GM18508 (cell line): ENCODE measurements at regions not wholly inside any gene's neighbourhood (a gene's known extent, or its start where the extent isn't known, plus 50 kb on each side); places are given as distances from the start of the nearest gene placed in this dataset.
"Not testable (repeated sequence)": the region's sequence is repeated elsewhere in the genome, so short reads cannot be mapped to it uniquely, and the experiment has no call there.

Source experiments
- ATAC-seq: cut with Tn5 transposase; IDR thresholded peaks from one replicate; pipeline ENCODE4 v1.9.1; 2021; ENCODE audit warnings: moderate number of reproducible peaks; ENCODE audit not compliant: insufficient read depth, unreplicated experiment

- ATAC-seq = no peak
These were observed 113.3 kb upstream of the JCAD start for GRCh38 chr10:30172673-30173072.

- no peak for ATAC-seq
These were observed 112.7 kb upstream of the JCAD start for GRCh38 chr10:30172091-30172490.

DNA sequence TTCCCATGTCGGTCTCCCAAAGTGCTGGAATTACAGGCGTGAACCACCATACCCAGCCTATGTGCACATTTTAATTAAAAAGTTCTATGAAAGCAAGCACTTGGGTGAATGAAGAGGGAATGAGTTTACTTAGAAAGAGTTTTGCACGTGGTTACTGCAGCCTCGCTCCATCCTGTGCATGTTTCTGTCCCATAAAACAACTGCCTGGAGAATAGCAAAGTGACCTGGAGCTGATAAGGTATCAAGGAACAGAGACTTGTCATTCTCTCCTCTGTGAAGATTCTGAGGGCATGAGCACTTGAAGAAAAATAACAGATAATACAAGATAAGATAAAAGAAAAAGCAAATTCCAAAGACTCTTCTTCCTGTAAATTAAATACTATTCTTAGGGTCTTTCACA, 112.2 kb upstream of the JCAD start:
- ATAC-seq = no peak

DNA sequence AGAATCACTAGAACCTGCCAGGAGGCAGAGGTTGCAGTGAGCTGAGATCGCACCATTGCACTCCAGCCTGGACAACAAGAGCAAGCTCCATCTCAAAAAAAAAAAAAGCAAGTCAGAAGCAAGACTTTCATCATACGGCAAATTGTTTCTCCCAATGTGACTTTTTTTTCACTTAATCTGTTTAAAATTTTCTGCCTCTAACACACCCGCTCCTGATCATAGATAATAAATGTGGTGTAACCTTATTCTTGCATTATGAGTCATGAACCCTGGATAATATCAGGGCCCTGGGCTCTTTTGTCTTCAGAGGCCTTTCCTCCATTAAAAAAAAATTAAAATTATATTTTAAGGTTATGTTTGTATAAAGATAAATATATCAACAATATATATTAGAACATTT, 111.4 kb upstream of the JCAD start:
- ATAC-seq = no peak

DNA sequence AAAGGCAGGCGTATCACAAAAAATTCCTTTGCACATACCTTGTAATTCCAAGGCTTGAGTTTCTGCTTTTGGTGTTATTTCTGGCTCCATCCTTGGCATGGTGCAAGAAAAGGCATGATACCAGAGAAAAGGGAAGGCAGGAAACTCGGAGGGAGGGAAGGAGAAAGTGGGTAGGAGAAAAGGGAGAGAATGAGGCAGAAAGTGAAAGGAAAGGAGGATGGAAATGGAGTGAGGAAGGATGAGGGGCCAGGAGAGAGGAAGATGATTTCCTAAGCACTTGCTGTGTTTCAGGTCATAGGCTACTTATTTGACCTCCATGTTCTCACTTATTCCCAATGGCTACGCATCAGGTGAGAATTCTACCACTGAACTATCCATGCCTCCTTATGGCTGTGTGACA, 110.8 kb upstream of the JCAD start:
- ATAC-seq = no peak

GRCh38 chr10:30169342-30169741, 110.0 kb upstream of the JCAD start:
- ATAC-seq = no peak

- ATAC-seq = no peak
These were observed 107.5 kb upstream of the JCAD start for GRCh38 chr10:30166929-30167328.

DNA sequence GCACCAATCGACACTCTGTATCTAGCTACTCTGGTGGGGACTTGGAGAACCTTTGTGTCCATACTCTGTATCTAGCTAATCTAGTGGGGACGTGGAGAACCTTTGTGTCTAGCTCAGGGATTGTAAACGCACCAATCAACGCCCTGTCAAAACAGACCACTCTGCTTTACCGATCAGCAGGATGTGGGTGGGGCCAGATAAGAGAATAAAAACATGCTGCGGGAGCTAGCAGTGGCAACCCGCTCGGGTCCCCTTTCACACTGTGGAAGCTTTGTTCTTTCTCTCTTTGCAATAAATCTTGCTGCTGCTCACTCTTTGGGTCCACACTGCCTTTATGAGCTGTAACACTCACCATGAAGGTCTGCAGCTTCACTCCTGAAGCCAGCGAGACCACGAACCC, 104.0 kb upstream of the JCAD start:
- not testable (repeated sequence) for ATAC-seq

DNA sequence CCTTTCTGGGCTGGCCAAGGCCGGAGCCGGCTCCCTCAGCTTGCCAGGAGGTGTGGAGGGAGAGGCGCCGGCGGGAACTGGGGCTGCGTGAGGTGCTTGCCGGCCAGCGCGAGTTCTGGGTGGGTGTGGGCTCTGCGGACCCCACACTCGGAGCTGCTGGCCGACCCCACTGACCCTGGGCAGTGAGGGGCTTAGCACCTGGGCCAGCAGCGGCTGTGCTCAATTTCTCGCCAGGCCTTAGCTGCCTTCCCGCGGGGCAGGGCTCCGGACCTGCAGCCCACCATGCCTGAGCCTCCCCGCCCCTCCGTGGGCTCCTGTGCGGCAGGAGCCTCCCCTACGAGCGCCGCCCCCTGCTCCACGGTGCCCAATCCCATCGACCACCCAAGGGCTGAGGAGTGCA, 103.4 kb upstream of the JCAD start:
- not testable (repeated sequence) for ATAC-seq

- no peak for ATAC-seq
These were observed 101.0 kb upstream of the JCAD start for GRCh38 chr10:30160271-30160982.

GRCh38 chr10:30159614-30160013, 100.2 kb upstream of the JCAD start:
- not testable (repeated sequence) for ATAC-seq

DNA sequence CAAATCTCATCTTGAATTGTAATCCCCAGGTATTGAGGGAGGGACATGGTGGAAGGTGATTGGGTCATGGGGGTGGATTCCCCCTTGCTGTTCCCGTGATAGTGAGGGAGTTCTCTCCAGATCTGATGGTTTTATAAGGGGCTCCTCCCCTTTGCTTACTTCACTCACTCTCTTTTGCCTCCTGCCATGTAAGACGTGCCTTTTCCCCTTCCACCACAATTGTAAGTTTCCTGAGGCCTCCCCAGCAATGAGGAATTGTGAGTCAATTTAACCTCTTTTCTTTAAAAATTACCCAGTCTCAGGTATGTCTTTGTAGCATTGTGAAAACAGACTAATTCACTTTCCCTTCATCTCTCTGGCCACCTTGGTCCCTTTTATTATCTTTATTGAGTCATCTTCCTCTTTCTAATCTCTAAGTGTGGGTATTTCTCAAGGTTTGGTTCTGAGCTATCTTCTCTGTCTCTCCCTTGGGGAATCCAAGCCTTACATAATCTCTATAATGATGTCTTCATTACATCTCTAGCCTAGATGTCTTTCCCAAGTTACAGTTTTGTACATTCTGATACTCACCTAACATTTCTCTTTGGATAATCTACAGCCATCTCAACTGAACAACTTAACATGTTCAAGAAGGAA, 99.1 kb upstream of the JCAD start:
- no peak for ATAC-seq

- ATAC-seq = no peak
These were observed 96.0 kb upstream of the JCAD start for GRCh38 chr10:30155401-30155800.

DNA sequence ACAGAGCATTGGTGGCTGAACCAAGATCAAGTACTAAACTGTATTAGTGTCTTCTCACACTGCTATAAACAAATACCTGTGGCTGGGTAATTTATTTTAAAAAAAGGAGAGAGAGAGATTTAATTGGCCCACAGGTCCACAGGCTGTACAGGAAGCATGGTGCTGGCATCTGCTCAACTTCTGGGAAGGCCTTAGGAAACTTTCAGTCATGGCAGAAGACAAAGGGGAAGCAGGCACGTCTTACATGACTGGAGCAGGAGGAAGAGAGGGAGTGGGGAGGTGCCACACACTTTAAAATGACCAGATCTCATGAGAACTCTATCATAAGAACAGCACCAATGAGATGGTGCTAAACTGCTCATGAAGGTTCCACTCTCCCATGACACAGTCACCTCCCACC, 95.2 kb upstream of the JCAD start:
- ATAC-seq = no peak

DNA sequence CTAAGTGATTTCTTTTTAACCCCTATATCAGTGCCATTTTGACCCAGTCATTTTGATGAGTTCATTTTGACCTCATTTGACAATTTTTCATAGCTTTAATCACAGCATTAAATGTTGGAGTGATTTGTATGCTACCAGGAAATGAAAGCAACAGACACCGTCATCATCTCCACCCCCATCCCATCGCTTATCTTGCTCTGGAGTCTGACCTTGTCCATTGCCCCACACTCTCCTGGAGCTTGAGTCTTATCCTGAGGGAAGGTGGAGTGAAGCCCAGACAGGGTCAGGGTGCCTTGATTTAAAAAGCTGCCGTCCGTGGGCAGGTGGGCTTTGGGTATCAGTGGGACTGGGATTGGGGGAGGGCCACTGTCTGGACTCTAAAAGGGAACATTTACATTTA, 94.7 kb upstream of the JCAD start:
- no peak for ATAC-seq

DNA sequence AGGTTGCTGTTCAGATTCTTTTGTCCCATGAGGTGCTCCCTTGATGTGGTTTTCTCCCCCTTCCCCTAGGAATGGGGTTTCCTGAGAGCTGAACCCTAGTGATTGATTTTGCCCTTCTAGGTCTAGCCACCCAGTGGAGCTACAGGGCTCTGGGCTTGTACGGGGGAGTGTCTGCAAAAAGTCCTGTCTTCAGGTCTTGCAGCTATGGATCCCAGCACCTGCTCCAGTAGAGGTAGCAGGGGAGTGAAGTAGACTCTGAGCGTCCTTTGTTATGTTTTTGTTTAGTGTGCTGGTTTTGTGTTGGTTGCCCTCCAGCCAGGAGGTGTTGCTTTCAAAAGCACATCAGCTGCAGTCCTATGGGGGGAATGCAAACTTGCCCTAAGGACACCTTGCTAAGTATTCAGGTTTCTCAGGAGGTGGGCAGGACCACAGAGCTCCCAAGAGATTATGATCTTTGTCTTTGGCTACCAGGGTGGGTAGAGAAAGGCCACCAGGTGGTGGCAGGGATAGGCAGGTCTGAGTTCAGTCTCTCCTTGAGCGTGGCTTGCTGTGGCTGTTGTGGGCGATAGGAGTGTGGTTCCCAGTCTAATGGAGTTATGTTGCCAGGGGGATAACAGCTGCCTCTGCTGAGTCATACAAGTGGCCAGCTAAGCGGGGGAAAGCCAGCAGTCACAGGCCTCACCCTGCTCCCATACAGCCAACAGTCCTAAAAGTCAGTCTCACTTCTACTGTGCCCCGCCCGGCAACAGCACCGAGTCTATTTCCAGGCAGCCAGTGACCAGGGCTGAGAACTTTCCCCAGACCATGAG, 92.4 kb upstream of the JCAD start:
- ATAC-seq = no peak

DNA sequence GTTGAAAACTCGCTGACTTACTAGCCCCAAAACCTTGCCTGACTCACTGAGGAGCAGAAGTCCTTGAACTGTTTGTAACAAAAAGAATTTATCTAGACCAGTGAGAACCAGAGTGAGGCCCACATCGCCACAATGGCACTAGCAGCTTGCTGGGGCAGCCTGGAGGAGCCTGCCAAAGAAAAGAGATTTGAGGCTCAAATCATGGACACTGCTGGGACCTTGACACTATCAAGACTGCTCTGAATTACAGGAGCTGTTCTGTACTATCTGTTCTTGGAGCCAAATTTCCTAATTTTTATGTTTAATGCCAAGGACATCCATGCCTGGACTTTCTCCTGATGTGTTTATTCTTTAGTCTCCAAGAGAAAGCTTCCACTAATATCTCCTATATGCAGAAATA, 82.0 kb upstream of the JCAD start:
- ATAC-seq = no peak

DNA sequence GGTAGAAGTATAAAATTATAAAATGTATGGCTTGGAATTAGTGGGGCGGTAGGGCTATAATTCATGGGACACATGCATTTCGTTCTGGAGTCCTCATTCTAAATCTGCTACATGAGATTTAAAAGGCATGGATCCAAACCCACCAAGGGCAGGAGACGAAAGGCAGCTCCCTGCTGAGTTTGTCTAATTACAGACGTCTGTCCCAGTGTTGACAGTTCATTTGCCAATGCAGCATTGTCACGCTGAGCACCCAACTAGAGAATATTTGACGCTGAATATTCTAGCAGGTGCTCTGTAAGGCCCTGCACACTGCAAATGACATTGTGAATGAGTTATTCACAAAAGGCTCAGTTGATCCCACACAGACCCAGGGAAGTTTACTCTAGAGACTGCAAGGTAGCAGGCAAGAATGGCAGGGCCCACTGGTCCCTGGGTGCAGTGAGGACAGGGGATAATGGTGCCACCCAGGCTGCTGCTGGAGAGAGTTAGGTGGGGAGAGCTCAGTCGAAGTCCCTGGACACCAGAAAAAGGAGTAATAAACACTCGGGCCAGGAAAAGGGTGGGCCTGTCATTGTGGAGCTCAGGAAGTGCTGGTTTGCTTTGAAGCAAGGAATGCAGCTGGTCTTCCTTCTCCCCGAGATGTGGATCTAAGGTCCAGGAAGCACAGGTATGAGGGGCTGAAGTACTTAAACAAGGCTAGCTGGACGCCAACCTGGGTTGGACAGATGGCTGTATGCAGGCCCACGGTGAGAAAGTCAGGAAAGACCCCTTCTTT, 75.0 kb upstream of the JCAD start:
- ATAC-seq = no peak

- ATAC-seq = no peak
These were observed 73.8 kb upstream of the JCAD start for GRCh38 chr10:30133198-30133597.

DNA sequence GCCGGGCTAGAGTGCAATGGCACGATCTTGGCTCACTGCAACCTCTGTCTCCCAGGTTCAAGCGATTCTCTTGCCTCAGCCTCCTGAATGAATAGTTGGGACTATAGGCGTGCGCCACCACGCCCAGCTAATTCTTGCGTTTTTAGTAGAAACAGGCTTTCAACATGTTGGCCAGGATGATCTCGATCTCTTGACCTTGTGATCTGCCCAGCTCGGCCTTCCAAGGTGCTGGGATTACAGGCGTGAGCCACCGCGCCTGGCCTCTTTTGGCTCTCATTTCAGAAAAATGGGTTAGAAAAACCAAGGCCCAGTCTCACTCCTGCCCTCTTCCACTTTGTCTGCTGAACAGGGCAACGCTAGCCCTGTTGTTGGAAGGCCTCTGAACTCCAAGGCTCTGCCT, 72.0 kb upstream of the JCAD start:
- ATAC-seq = not testable (repeated sequence)

DNA sequence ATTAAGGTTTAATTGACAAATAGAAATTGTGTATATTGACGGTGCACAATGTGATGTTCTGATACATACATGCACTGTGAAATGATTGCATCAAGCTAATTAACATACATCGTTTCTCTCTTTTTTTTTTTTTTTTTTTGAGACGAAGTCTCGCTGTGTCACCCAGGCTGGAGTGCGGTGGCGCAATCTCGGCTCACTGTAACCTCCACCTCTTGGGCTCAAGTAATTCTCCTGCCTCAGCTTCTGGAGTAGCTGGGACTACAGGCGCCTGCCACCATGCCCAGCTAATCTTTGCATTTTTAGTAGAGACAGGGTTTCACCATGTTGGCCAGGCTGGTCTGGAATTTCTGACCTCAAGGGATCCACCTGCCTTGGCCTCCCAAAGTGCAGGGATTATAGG, 69.9 kb upstream of the JCAD start:
- ATAC-seq = not testable (repeated sequence)
